Heart left ventricle (tissue), 13 donors: ENCODE measurements at regions not wholly inside any gene's neighbourhood (a gene's known extent, or its start where the extent isn't known, plus 50 kb on each side); places are given as distances from the start of the nearest gene placed in this dataset.
"Not testable (repeated sequence)": the region's sequence is repeated elsewhere in the genome, so short reads cannot be mapped to it uniquely, and the experiment has no call there.

ENCODE experiments used
- POLR2A ChIP-seq, 2 donors: fragments of 450-650 bp; IDR thresholded peaks; one replicate each; pipeline ENCODE4 v1.6.1; 2017; ENCODE audit warnings: antibody characterized with exemption in 2 of 2, mild to moderate bottlenecking in 2 of 2, moderate library complexity in 2 of 2
- TF ChIP-seq, protein P1 (sequence below), 12 donors: fragments of 200-600 bp; sonication (generic) in 4 of 12; IDR thresholded peaks; one replicate each; pipeline versions ENCODE4 v1.5.0 to v1.8.0; 2018 to 2022; ENCODE audit warnings: antibody characterized with exemption in 12 of 12, mild to moderate bottlenecking in 5 of 12
- donor health status: ischemic (EF 13 %, LVEDD 7.1; RV severe dilation, severe dysfunction).
- donor health status: DM: no; HTN: yes; CAD: no.
- donor health status: DM: no; HTN: no; CAD: no.
- donor health status: ischemic (EF 25% LVEDD 6.9; RV normal size, moderate dysfunction).
- donor health status: ischemic (EF 25% LVEDD 5.7; RV mildly dilated, moderate dysfunction).
- donor health status: ischemic (EF 35%, LVEDD 5.7; RV mildly dilated, moderate dysfunction).
- donor health status: nonischemic (EF 11% LVEDD 7.7; RV severe dilation, severe dysfunction).
- donor health status: DM: yes; HTN: yes; CAD: no.
- donor health status: PGD.
- donor health status: ischemic (EF 29% LVEDD 5.4; RV normal size, mild dysfunction).
- donor health status: nonischemic (EF 23%, LVEDD 6.1; RV moderate dilation, normal function).

DNA sequence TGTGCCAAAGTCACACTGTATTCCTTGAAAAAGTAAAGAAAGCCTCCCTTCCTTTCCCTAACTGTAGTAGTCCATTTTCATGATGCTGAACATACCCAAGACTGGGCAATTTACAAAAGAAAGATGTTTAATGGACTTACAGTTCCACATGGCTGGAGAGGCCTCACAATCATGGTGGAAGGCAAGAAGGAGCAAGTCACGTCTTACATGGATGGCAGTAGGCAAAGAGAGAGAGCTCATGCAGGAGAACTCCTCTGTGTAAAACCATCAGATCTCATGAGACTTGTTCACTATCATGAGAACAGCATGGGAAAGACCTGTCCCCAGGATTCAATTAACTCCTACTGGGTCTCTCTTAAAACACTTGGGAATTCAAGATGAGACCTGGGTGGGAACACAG, 222.5 kb upstream of the NT5E start:
- TF ChIP-seq, protein P1, sequence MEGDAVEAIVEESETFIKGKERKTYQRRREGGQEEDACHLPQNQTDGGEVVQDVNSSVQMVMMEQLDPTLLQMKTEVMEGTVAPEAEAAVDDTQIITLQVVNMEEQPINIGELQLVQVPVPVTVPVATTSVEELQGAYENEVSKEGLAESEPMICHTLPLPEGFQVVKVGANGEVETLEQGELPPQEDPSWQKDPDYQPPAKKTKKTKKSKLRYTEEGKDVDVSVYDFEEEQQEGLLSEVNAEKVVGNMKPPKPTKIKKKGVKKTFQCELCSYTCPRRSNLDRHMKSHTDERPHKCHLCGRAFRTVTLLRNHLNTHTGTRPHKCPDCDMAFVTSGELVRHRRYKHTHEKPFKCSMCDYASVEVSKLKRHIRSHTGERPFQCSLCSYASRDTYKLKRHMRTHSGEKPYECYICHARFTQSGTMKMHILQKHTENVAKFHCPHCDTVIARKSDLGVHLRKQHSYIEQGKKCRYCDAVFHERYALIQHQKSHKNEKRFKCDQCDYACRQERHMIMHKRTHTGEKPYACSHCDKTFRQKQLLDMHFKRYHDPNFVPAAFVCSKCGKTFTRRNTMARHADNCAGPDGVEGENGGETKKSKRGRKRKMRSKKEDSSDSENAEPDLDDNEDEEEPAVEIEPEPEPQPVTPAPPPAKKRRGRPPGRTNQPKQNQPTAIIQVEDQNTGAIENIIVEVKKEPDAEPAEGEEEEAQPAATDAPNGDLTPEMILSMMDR (IDR thresholded peaks at IDR 0.05) = not testable (repeated sequence)
- TF ChIP-seq POLR2A (IDR thresholded peaks at IDR 0.05) = not testable (repeated sequence)
